VCaP (cell line): ENCODE measurements at regions not wholly inside any gene's neighbourhood (a gene's known extent, or its start where the extent isn't known, plus 50 kb on each side); places are given as distances from the start of the nearest gene placed in this dataset.

Experiments
- H3K27ac ChIP-seq: fragments of 450-650 bp; 2 replicates; pipeline ENCODE4 v1.5.1; 2017
- CTCF ChIP-seq: fragments of 450-650 bp; conservative IDR thresholded peaks from 2 replicates; pipeline ENCODE4 v1.5.1; 2017; ENCODE audit warnings: mild to moderate bottlenecking, moderate library complexity

DNA sequence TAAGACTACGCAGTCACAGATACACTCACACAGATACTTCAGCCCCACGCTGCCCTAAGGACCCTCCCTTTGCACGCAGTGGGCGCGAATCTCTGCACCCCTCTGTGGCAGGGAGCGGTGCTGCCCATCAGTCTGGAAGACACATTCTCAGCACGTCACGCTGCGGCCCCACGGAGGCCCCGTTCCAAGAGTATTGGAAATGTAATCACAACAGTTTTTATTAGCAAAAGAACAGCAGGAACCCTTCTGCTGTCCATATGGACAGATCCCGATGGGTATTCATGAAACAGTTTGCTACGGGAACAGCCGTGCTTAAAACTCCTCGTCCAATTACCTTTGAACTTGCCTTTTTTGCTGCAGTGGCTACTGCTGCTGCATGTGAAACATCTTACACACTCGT lies 131.0 kb downstream of the RPS24 start:
- no peak overlapping the region for H3K27ac ChIP-seq
- no peak for TF ChIP-seq CTCF

DNA sequence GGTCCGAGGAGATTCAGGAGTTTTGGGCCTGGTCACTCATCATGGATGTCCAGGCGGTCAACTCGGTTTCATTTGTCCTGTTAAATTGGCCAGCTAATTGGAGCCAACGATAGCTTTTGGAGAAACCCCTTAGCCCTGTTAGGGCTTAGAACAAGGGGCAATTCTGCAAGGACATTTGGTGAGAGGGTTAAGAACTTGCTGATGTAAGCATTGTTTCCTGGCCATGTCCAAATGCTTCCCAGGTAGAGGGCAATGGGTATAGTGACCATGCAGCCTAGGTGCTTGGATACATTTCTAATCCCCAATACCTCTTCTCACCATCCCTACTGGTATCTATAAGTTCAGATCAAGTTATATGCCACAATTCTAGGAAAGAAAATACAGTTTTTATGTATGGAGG lies 131.5 kb downstream of the RPS24 start:
- TF ChIP-seq CTCF: no peak
- H3K27ac ChIP-seq: no peak overlapping the region

DNA sequence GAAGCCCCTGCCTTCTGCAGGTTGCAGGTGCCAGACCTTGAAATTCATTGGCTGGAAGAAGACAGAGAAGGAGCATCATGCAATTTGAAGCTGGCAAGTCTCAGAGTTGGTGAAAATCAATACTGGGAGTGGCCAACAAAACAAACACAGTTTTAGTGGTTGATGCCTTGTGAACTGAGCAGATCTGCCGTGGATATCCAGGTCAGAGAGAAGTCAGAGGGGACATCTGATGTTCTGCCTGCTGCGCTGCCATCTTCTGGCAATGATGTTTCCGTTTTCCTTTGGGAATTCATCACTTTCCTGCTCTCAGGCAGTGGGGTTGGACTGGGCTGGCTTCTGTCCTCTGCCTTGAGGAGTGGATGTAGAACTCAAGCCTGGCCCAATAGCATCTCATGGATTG lies 132.0 kb downstream of the RPS24 start:
- H3K27ac ChIP-seq: peak overlapping the region; percentile 26; the same call in 1 of the 2 replicates

DNA sequence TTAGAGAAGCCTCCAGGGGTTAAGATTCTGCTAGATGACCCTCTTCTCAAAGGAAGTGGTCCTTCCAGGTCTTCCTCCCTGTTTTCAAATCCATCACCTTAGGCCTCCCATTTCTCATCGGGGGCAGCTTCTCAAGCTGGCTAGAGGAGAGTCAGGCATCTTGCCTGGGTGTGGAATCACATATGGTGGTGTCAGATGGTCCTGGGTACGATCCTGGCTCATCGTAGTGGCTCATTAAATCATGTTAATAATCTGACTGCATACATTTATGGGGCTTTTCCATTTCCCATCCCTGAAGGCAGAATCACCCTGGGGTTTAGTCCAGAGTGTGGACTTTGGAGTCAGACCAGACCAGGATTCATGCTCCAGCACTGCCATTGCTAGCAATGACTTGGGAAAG lies 132.6 kb downstream of the RPS24 start:
- TF ChIP-seq CTCF: no peak
- H3K27ac ChIP-seq: peak overlapping the region; percentile 26

More for the DNA sequence above, 132.0 kb downstream of the RPS24 start:
- peak; percentile 46 for TF ChIP-seq CTCF

DNA sequence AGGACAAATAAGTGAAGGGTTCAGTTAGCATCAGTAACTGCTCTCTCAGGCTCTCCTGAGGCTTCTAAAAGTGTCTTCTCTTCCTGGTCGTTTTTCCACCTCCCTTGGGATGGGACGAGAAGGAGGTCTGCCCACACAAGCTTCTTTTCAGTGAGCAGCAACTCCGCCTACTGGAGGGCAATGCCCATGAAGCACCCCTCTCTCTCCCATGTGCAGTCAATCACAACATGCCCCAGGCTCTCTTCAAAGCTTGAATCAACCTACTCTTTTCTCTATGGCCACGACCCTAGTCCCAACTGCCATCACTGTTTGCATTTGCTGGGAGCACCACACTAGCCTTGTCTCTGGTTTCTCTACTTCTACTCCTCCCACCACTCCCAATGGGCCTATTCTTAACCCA lies 135.6 kb downstream of the RPS24 start:
- H3K27ac ChIP-seq: no peak overlapping the region
- TF ChIP-seq CTCF: no peak

GRCh38 chr10:78170026-78170475 lies 136.4 kb downstream of the RPS24 start:
- no peak overlapping the region for H3K27ac ChIP-seq

DNA sequence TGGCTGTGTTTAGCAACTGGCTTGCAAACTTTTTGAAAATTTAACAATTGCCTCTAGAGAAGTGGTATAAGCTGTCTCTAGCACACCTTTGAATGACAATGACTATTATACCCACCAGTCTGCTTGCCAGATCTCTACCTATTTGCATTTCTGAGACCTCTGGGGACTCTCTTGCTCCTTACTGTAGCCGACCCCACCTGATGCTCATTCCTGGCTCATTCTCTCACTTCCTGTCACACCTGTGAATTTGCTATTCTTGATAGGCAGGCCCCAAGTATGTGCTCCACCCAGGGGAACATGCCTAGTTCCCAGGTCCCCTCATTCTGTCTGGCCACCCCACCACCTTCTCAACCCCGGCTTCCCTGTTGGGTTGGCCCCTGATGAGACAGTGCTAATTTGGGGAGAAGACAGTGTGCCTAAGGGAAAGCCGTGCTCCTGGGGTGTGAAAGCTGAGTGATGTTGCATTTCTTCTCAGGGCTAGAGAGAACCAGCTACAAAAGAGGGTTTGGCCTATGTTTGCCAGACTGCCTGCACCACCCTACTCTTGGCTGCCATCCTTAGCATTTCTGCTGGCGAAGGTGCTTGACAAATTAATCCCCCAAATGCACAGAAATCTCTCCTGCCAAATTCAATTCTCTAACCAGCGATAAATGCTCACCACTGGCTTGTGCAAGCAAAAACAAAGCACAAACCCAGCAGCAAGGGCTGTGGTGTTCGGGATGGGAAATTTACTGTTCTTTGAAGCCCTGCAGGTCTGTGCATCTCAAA lies 138.2 kb downstream of the RPS24 start:
- TF ChIP-seq CTCF: no peak
- H3K27ac ChIP-seq: peak overlapping the region; percentile 41

More at GRCh38 chr10:78170026-78170475, 136.4 kb downstream of the RPS24 start:
- no peak for TF ChIP-seq CTCF
